ENCODE measurements at regions not wholly inside any gene's neighbourhood (a gene's known extent, or its start where the extent isn't known, plus 50 kb on each side); places are given as distances from the start of the nearest gene placed in this dataset.

DNA sequence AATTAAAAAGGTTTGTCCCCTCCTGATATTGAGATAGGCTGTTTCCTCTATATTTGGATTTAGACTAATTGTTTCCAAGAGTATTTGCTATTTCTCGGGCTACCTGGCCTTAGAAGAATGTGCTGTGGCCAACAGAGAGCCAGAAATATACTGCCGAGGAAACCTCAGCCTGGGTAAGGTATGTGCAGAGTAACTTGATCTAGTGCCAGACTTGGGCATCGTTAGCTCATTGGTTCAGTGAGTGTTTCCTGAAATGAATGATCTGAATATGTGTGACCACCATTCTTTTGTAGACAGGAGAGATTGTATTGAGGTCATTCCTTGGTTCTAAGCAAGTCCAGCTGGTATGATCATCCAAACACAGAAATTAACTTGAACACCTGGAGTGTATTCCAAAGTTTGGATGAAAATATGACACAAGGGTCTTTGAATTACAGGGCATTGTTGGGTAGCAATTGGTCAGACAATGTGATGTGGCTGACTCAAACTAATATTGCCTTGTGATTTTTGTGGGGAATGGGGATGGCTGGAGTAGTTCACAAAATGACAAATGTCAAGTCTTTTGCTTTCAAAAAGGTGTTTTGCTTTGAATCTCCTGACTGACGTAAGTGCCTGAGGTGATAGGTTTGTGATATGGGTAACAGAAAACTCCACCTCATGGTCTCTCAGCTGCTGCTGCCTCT, 100.2 kb upstream of the CXCL13 start (continued):
- TF ChIP-seq ASH2L (IDR thresholded peaks at IDR 0.05; ENCODE audit: borderline replicate concordance, low read depth): no peak
- no peak for TF ChIP-seq KLF5 (IDR thresholded peaks at IDR 0.05; ENCODE audit: partially characterized antibody)
- no peak for TF ChIP-seq E2F4 (IDR thresholded peaks at IDR 0.05; ENCODE audit: low read depth, low read length)
- no peak for TF ChIP-seq SMC3 (IDR thresholded peaks at IDR 0.05; ENCODE audit: borderline replicate concordance, low read length)

DNA sequence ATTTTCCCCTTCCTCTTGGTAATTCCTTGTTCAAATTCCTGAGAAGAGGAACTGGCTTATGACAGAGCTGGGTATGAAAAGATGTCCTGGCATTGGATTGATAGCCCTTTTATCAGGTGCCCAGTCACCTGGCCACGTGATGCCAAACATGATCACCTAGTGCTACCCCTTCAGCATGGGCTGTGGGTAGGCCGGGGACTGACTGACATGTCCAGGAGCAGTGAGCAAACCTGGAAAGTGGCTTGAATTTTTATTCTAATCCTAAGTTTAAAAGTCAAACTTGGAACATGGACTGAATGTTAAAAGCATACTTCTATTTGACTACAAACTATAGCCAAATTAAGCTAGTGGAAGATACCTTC, 99.7 kb upstream of the CXCL13 start:
- in situ Hi-C loops (cut with MboI) (no loop called here), intact Hi-C loops (cut with micrococcal nuclease; ENCODE audit: unreplicated experiment) (no loop called here)
- Histone ChIP-seq H3K4me3 (no peak overlapping the region), H3K9ac (ENCODE audit: control insufficient read depth, insufficient read depth, low read length) (no peak overlapping the region), H3K79me2 (ENCODE audit: control insufficient read depth, insufficient read depth, low read length) (no peaks in the 10 kb centered on the region), H2AFZ (ENCODE audit: control insufficient read depth, low read depth, low read length) (no peak overlapping the region), H3K9me3 (replicated peaks; ENCODE audit: control insufficient read depth, insufficient read depth, low read length) (no peaks in the 10 kb centered on the region), H3K36me3 (ENCODE audit: control insufficient read depth in 2 of 2, insufficient read depth in 2 of 2, low read length in 1 of 2) (no peaks in the 10 kb centered on the region), H3K4me2 (ENCODE audit: control insufficient read depth, insufficient read depth) (no peak overlapping the region), H3K27ac (ENCODE audit: control insufficient read depth, insufficient read depth) (no peak overlapping the region), H4K20me1 (ENCODE audit: control insufficient read depth, insufficient read depth) (no peaks in the 10 kb centered on the region), H3K27me3 (replicated peaks in 1 of 2; ENCODE audit: control insufficient read depth in 2 of 2, insufficient read depth in 2 of 2, low read length in 1 of 2) (no peaks in the 10 kb centered on the region), H3K4me1 (ENCODE audit: control insufficient read depth, insufficient read depth, low read length) (no peaks in the 10 kb centered on the region)
- ATAC-seq: no peak
- POLR2A ChIA-PET: no interaction called here
- CTCF ChIA-PET: interaction anchor here (1.4 kb wide), 1 partner anchor 31 kb away, joined by 3 read pairs; no protein-coding TSS in a partner anchor
- SMC1A ChIA-PET (ENCODE audit: uncharacterized antibody, unreplicated experiment): interaction anchor here (1.1 kb wide), 1 partner anchor 15 kb away, joined by 3 read pairs; no protein-coding TSS in a partner anchor
- FAIRE-seq: no peak
- RAD21 ChIA-PET (ENCODE audit: unreplicated experiment): no interaction called here
- BruUV-seq (replicated peaks): no TSS peak
- DNase-seq (ENCODE audit: low read depth, low spot score): no peak
- 12% methylated on average over 2 of the region's 2 CpGs for WGBS (ENCODE audit: insufficient coverage, insufficient replicate concordance, low lambda C conversion rate, missing lambda C conversion rate)
- TF ChIP-seq, protein P1, sequence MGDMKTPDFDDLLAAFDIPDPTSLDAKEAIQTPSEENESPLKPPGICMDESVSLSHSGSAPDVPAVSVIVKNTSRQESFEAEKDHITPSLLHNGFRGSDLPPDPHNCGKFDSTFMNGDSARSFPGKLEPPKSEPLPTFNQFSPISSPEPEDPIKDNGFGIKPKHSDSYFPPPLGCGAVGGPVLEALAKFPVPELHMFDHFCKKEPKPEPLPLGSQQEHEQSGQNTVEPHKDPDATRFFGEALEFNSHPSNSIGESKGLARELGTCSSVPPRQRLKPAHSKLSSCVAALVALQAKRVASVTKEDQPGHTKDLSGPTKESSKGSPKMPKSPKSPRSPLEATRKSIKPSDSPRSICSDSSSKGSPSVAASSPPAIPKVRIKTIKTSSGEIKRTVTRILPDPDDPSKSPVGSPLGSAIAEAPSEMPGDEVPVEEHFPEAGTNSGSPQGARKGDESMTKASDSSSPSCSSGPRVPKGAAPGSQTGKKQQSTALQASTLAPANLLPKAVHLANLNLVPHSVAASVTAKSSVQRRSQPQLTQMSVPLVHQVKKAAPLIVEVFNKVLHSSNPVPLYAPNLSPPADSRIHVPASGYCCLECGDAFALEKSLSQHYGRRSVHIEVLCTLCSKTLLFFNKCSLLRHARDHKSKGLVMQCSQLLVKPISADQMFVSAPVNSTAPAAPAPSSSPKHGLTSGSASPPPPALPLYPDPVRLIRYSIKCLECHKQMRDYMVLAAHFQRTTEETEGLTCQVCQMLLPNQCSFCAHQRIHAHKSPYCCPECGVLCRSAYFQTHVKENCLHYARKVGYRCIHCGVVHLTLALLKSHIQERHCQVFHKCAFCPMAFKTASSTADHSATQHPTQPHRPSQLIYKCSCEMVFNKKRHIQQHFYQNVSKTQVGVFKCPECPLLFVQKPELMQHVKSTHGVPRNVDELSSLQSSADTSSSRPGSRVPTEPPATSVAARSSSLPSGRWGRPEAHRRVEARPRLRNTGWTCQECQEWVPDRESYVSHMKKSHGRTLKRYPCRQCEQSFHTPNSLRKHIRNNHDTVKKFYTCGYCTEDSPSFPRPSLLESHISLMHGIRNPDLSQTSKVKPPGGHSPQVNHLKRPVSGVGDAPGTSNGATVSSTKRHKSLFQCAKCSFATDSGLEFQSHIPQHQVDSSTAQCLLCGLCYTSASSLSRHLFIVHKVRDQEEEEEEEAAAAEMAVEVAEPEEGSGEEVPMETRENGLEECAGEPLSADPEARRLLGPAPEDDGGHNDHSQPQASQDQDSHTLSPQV (IDR thresholded peaks at IDR 0.05): no peak
- TF ChIP-seq SIN3A (IDR thresholded peaks at IDR 0.05; ENCODE audit: low read depth, low read length) (no peak), NR2F1 (conservative IDR thresholded peaks at IDR 0.05) (no peak), SRF (IDR thresholded peaks at IDR 0.05; ENCODE audit: low read depth in 2 of 2, low read length in 2 of 2) (no peak), E2F4 (IDR thresholded peaks at IDR 0.05; ENCODE audit: low read depth, low read length) (no peak), BHLHE40 (IDR thresholded peaks at IDR 0.05; ENCODE audit: borderline replicate concordance in 1 of 2, low read depth in 2 of 2, low read length in 1 of 2) (no peak)
- TF ChIP-seq, protein P2, sequence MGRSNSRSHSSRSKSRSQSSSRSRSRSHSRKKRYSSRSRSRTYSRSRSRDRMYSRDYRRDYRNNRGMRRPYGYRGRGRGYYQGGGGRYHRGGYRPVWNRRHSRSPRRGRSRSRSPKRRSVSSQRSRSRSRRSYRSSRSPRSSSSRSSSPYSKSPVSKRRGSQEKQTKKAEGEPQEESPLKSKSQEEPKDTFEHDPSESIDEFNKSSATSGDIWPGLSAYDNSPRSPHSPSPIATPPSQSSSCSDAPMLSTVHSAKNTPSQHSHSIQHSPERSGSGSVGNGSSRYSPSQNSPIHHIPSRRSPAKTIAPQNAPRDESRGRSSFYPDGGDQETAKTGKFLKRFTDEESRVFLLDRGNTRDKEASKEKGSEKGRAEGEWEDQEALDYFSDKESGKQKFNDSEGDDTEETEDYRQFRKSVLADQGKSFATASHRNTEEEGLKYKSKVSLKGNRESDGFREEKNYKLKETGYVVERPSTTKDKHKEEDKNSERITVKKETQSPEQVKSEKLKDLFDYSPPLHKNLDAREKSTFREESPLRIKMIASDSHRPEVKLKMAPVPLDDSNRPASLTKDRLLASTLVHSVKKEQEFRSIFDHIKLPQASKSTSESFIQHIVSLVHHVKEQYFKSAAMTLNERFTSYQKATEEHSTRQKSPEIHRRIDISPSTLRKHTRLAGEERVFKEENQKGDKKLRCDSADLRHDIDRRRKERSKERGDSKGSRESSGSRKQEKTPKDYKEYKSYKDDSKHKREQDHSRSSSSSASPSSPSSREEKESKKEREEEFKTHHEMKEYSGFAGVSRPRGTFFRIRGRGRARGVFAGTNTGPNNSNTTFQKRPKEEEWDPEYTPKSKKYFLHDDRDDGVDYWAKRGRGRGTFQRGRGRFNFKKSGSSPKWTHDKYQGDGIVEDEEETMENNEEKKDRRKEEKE (IDR thresholded peaks at IDR 0.05): no peak
- TF ChIP-seq, protein P3, sequence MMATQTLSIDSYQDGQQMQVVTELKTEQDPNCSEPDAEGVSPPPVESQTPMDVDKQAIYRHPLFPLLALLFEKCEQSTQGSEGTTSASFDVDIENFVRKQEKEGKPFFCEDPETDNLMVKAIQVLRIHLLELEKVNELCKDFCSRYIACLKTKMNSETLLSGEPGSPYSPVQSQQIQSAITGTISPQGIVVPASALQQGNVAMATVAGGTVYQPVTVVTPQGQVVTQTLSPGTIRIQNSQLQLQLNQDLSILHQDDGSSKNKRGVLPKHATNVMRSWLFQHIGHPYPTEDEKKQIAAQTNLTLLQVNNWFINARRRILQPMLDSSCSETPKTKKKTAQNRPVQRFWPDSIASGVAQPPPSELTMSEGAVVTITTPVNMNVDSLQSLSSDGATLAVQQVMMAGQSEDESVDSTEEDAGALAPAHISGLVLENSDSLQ (IDR thresholded peaks at IDR 0.05): no peak

Measured in GM12878 (cell line).